ENCODE measurements at regions not wholly inside any gene's neighbourhood (a gene's known extent, or its start where the extent isn't known, plus 50 kb on each side); places are given as distances from the start of the nearest gene placed in this dataset.

GRCh38 chr5:125659316-125660023, 763.7 kb upstream of the GRAMD2B start:
- Mint-ChIP-seq H3K9me3 (no peaks in the 10 kb centered on the region), H3K27ac (no peak overlapping the region), H3K4me3 (no peak overlapping the region), H3K4me1 (no peaks in the 10 kb centered on the region), H3K36me3 (ENCODE audit: low read depth) (no peaks in the 10 kb centered on the region), H3K27me3 (peaks cover 4% of the 10 kb centered on the region)
- no peak for ATAC-seq (ENCODE audit: low read depth)
- DNase-seq: no peak
- CTCF ChIA-PET: no interaction called here
- no peak for TF ChIP-seq CTCF (IDR thresholded peaks at IDR 0.05)
- intact Hi-C loops (cut with micrococcal nuclease): no loop called here
- POLR2A ChIA-PET: no interaction called here

- Mint-ChIP-seq H3K9me3 (no peaks in the 10 kb centered on the region), H3K4me1 (no peaks in the 10 kb centered on the region), H3K4me3 (no peak overlapping the region), H3K36me3 (ENCODE audit: low read depth) (no peaks in the 10 kb centered on the region), H3K27me3 (peaks cover 4% of the 10 kb centered on the region), H3K27ac (no peak overlapping the region)
- ATAC-seq (ENCODE audit: low read depth) (no peak), DNase-seq (no peak)
- ChIA-PET POLR2A (no interaction called here), CTCF (no interaction called here)
- intact Hi-C loops (cut with micrococcal nuclease): no loop called here
- no peak for TF ChIP-seq CTCF (IDR thresholded peaks at IDR 0.05)
Measured at GRCh38 chr5:125660231-125660895, 762.8 kb upstream of the GRAMD2B start.

- Mint-ChIP-seq H3K27me3 (peaks cover 4% of the 10 kb centered on the region), H3K4me1 (no peaks in the 10 kb centered on the region), H3K27ac (no peak overlapping the region), H3K36me3 (ENCODE audit: low read depth) (no peaks in the 10 kb centered on the region), H3K4me3 (no peak overlapping the region), H3K9me3 (no peaks in the 10 kb centered on the region)
- intact Hi-C loops (cut with micrococcal nuclease): no loop called here
- ChIA-PET CTCF (no interaction called here), POLR2A (no interaction called here)
- no peak for ATAC-seq (ENCODE audit: low read depth)
- no peak for TF ChIP-seq CTCF (IDR thresholded peaks at IDR 0.05)
- no peak for DNase-seq
Measured at GRCh38 chr5:125661584-125661983, 761.6 kb upstream of the GRAMD2B start.

- CTCF ChIA-PET: no interaction called here
Measured at GRCh38 chr5:125668884-125669283, 754.3 kb upstream of the GRAMD2B start.

More at GRCh38 chr5:125668884-125669283, 754.3 kb upstream of the GRAMD2B start:
- no peak for TF ChIP-seq CTCF (IDR thresholded peaks at IDR 0.05)
- ATAC-seq (ENCODE audit: low read depth) (no peak), DNase-seq (no peak)
- H3K36me3 Mint-ChIP-seq (ENCODE audit: low read depth): no peaks in the 10 kb centered on the region
- H3K27ac Mint-ChIP-seq: no peak overlapping the region
- H3K27me3 Mint-ChIP-seq: peaks cover 6% of the 10 kb centered on the region
- no peaks in the 10 kb centered on the region for H3K4me1 Mint-ChIP-seq
- POLR2A ChIA-PET: no interaction called here
- no peak overlapping the region for H3K4me3 Mint-ChIP-seq
- no peaks in the 10 kb centered on the region for H3K9me3 Mint-ChIP-seq
- intact Hi-C loops (cut with micrococcal nuclease): no loop called here
